ENCODE measurements at regions not wholly inside any gene's neighbourhood (a gene's known extent, or its start where the extent isn't known, plus 50 kb on each side); places are given as distances from the start of the nearest gene placed in this dataset.

- DNase-seq (ENCODE audit: low read depth in 4 of 4, low spot score in 2 of 4), result no peak
Observed at GRCh38 chr1:82226186-82226505, 425.4 kb downstream of the ADGRL2 start.

- DNase-seq (ENCODE audit: low read depth in 4 of 4, low spot score in 2 of 4), result no peak
Observed at GRCh38 chr1:82225421-82226185, 424.9 kb downstream of the ADGRL2 start.

DNA sequence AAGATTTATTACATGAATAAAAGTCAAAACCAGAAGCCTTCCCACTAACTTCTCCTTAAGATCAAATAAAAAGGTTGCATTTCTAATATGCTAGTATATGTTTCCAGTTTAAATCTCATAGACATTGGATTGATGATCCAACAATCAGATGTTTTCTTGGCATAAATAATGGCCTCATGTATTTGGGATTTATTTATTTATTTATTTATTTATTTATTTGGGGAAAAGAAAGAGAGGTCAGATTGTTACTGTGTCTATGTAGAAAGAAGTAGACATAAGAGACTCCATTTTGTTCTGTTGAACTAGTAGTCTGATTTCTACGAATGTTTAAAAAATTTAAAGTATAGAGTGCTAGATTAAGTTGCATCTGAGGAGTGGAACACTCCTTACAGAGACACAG, 422.4 kb downstream of the ADGRL2 start:
- no peak for DNase-seq (ENCODE audit: low read depth in 4 of 4, low spot score in 2 of 4)

DNA sequence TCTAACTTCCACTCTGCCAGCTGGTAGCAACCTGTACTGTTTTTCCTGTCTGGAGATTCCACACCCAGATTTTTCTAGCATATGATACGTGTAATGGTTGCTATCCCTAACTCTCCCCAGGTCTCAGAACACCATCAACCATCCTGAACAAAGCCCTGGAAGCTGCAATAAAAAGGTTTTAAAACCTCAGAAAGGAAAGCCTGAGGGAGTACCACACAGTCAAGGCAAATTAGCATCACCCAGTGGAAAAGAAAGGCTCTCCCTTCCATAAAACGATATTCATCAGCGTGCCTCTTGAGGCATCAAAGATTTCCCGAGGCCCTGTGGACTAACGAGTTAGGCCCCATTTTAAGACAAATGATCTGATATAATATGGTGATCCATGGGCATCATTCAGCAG, 421.0 kb downstream of the ADGRL2 start:
- DNase-seq (ENCODE audit: low read depth in 4 of 4, low spot score in 2 of 4), result no peak

DNA sequence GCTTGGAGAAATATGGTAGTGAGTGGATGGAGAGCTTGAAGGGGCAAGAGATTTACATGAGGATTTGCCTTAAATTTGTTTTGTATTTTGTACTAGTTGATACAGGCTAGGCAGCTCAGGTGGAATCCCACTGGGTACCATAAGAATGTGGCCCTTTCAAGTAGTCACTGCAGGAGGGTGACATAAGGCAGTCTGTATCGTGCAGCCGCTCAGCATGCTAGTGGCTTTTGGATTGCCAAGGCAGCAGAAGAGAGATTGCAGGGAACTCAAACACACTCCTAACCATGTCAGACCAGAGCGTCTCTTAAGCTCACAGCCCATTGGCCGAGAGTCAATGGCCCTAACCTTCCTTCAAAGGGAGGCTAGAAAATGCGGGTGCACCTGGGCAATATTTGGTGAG, 420.0 kb downstream of the ADGRL2 start:
- DNase-seq (ENCODE audit: low read depth in 4 of 4, low spot score in 2 of 4), result no peak

DNA sequence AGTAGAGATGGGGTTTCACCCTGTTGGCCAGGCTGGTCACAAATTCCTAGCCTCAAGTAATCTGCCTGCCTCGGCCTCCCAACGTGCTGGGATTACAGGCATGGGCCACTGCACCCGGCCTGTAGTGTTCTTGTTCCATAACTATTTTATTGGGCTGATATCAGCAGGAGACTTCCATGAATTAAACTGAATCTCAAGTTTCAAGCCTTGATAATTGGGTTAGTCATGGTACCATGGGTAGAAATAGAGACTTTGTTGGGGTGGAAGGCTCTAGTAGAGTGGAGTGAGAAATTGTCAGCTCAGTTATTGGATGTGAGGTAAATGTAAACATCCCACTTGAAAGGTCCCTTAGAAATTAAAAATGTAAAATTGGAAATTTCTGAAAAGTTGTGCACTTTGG, 419.1 kb downstream of the ADGRL2 start:
- no peak for DNase-seq (ENCODE audit: low read depth in 4 of 4, low spot score in 2 of 4)

DNA sequence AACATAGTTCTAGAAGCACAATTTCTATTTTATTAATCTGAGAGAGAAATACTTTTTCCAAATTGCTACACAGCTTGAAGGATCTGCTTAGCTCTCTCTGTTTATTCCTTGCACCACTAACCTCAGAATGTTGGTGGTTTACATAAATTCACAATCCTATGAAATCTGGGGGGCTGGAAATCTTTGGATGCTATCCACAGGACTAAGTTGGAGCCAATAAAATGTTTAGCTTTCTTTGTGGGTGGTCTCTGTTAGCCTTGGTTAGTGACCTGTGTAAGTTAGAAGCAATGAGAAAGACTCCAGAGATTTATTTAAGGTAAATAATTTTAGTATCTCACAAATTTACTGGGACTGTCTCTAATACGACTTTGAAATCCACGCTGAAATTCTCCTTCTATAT, 418.1 kb downstream of the ADGRL2 start:
- no peak for DNase-seq (ENCODE audit: low read depth in 4 of 4, low spot score in 2 of 4)

DNA sequence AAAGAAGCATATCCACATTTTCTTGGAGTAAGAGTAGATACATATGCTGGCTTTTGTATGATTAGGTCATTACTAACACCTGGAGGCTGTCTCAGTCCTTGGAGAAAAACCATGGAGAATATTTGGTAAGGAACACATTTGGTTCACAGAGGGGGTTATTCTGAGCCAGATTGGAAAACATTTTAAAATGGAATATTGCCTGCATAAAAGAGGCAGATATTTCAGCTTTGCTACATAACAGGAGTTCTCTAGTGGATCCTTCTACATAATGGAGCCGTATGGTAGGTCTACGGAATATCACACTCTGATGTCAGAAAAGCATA, 415.1 kb downstream of the ADGRL2 start:
- no peak for DNase-seq (ENCODE audit: low read depth in 4 of 4, low spot score in 2 of 4)

DNA sequence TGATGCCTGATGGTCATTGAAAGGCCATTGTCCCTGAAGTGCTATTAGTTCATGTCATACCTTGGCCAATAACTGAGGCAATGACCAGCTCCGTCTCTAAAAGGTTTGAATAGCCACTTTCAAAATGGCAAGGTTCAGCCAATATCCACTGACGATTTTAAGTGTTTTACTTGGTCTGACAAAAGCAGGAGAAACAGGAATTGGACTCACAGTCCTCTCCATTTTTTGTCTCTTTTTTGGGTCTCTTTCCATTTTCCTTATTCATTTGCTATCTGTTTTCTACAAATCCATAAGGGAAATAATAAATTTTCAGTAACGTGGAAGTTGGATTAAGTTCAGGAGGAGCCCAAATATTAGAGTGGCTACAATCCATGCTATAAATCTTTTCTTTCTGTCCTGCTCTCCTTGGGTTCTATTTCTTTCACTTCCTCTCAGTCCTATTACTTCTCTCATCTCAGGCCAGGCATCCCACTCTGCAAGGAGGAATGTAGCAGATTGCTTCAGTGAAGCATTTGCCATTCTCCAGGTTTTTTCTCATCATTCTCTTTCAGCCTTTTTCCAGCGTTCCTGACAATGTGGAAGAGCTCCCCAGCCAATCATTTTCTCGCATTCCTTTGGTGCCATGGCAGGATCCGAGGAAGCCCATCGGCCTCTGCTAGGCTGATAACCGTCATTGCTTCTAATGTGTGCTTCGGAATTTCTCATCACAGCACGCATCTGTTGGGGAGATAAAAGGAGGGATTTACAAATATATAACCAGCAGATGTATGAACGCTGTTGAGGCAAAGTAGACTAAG, 414.5 kb downstream of the ADGRL2 start:
- DNase-seq (ENCODE audit: low read depth in 4 of 4, low spot score in 2 of 4), result no peak

GRCh38 chr1:82214606-82215005, 413.9 kb downstream of the ADGRL2 start:
- no peak for DNase-seq (ENCODE audit: low read depth in 4 of 4, low spot score in 2 of 4)

GRCh38 chr1:82197606-82198005, 396.9 kb downstream of the ADGRL2 start:
- DNase-seq (ENCODE audit: low read depth in 4 of 4, low spot score in 2 of 4), result no peak

GRCh38 chr1:82195245-82195644, 394.5 kb downstream of the ADGRL2 start:
- no peak for DNase-seq (ENCODE audit: low read depth in 4 of 4, low spot score in 2 of 4)

DNA sequence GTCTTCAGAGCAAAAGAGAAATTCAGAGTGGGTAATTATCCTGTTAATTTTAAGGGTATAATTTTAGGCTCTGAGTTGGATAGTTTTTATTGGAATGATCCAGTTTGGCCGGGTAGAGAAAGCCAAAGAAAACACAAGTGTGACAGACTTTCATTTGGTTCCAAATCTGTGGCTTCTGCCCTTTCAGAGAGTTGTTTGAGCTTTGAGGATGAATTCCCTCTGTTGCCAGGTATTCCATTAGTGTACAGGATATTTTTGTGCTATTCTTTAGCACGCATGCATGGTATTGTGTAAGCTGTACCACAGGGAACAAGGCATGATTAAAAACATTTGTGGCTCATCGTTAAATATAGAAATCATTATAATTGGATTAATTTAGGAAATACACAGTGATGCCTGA, 384.4 kb downstream of the ADGRL2 start:
- DNase-seq (ENCODE audit: low read depth in 4 of 4, low spot score in 2 of 4), result no peak

GRCh38 chr1:82181846-82182245, 381.1 kb downstream of the ADGRL2 start:
- DNase-seq (ENCODE audit: low read depth in 4 of 4, low spot score in 2 of 4), result no peak

GRCh38 chr1:82179131-82179530, 378.4 kb downstream of the ADGRL2 start:
- no peak for DNase-seq (ENCODE audit: low read depth in 4 of 4, low spot score in 2 of 4)

DNA sequence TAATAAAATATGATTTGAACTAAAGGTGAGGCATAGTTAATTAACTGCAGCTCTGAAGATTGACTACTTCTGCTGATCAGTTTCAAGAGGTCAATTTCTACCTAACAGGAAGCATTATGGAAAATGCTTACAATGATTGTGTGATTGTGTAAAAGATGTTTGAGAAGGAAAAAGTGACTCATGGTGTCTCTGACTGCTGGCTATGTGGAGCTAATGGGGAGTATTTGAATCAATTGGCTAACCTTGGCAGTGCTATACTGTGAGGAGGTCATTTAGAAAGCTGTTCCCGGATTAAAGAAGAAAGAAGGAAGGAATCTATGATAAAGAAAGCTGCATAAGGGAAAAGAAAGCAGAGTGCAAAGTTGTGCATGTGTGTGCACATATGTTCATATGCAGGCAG, 376.5 kb downstream of the ADGRL2 start:
- no peak for DNase-seq (ENCODE audit: low read depth in 4 of 4, low spot score in 2 of 4)

GRCh38 chr1:82171955-82172354, 371.2 kb downstream of the ADGRL2 start:
- no peak for DNase-seq (ENCODE audit: low read depth in 4 of 4, low spot score in 2 of 4)

GRCh38 chr1:82168482-82168881, 367.7 kb downstream of the ADGRL2 start:
- no peak for DNase-seq (ENCODE audit: low read depth in 4 of 4, low spot score in 2 of 4)

GRCh38 chr1:82165304-82165703, 364.6 kb downstream of the ADGRL2 start:
- no peak for DNase-seq (ENCODE audit: low read depth in 4 of 4, low spot score in 2 of 4)

DNA sequence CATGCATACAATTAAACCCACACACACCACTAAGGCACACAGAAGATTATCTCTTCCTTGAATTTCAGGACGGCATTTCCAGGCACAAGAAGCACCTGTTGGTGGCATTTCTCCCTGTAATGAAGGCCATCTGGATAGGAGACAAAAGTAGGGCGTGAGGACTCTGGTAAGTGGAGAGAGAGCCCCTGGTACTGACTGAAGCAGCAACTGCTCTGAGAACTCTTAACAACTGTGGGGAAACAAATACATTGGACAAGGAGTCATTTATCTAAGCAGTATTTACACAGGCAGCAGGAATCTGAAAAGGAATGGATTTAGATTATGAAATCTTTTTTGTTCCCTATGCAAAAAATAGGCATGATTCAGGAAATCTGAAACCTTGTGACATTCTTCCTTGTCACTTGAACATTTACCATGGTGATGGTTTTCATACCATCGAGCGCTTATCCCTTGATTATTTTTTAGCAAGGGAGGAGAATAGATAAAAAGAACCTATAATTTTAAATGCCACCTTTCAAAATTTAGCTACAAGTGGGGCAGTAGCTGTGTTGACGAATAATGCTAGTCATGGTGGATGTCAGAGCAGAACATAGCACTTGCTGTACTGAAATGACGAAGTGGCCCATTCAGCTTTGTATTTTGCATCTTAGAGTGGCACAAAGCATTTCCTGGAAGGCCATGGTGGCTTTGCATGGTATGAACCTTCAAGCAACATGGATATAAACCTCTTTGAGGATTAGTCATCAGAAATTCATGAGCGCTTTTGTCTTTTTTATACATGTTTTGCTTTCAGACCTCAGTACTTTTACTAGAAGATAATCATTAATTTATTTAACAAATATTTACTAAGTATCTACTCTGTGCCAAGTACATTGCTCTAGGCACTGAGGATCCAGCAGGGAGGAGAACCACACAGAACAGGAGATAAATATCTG, 362.0 kb downstream of the ADGRL2 start:
- no peak for DNase-seq (ENCODE audit: low read depth in 4 of 4, low spot score in 2 of 4)

DNA sequence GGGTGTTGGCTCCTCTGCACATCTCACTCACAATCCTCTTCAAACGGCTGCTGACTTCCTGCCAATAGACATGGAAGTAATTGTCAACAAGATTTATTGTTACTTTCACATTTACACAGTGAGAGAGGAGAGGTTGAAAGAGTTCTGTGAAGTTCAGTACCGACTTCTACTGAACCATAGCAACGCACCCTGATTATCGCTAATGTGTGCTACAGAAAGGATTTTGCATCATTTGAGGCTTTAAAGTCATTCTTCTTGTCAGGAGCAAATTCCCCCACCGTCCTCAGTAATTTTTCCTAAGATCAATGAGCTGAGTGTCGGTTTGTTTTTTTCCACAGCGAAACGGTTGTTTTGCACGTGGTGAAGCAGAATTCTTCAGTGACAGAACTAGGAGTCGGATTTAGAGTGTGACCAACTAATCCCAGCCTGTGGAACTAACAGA, 361.0 kb downstream of the ADGRL2 start:
- peak in 3 of 4 donors; percentile 14 to 31 (median 31) for DNase-seq (ENCODE audit: low read depth in 4 of 4, low spot score in 2 of 4)
